ENCODE measurements at regions not wholly inside any gene's neighbourhood (a gene's known extent, or its start where the extent isn't known, plus 50 kb on each side); places are given as distances from the start of the nearest gene placed in this dataset.

DNA sequence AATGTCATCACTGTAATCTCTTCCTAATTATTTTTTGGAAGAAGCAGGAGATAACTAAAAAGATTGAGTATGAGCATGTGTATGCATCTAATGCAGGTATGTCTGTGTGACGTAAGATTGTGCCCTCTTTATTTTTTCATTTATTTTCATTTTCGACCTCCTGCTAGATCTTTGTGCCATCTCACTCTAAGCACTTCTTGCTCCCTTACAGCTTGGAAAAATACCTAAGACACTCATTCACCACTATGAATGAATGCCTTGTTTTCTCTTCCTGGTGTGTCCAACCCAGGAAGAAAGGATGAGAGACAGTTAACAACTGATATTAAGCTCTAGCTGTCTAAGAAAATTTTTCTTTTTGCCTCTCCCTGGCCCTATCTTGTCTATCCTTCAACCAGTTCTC, 76.8 kb upstream of the CISTR start:
- TF ChIP-seq SUZ12 (IDR thresholded peaks at IDR 0.05) (no peak), FOXM1 (IDR thresholded peaks at IDR 0.05; ENCODE audit: borderline replicate concordance) (no peak), ZNF384 (IDR thresholded peaks at IDR 0.05) (no peak), SP1 (IDR thresholded peaks at IDR 0.05) (no peak), HDGF (IDR thresholded peaks at IDR 0.05; ENCODE audit: borderline replicate concordance) (no peak), FOXA1 (IDR thresholded peaks at IDR 0.05) (no peak), FOXK2 (IDR thresholded peaks at IDR 0.05) (no peak), ELF4 (IDR thresholded peaks at IDR 0.05) (no peak), ARNT (IDR thresholded peaks at IDR 0.05) (no peak)
- TF ChIP-seq, protein P1, sequence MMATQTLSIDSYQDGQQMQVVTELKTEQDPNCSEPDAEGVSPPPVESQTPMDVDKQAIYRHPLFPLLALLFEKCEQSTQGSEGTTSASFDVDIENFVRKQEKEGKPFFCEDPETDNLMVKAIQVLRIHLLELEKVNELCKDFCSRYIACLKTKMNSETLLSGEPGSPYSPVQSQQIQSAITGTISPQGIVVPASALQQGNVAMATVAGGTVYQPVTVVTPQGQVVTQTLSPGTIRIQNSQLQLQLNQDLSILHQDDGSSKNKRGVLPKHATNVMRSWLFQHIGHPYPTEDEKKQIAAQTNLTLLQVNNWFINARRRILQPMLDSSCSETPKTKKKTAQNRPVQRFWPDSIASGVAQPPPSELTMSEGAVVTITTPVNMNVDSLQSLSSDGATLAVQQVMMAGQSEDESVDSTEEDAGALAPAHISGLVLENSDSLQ (IDR thresholded peaks at IDR 0.05) = no peak

All from HEK293T (cell line).